ENCODE measurements at regions not wholly inside any gene's neighbourhood (a gene's known extent, or its start where the extent isn't known, plus 50 kb on each side); places are given as distances from the start of the nearest gene placed in this dataset.

DNA sequence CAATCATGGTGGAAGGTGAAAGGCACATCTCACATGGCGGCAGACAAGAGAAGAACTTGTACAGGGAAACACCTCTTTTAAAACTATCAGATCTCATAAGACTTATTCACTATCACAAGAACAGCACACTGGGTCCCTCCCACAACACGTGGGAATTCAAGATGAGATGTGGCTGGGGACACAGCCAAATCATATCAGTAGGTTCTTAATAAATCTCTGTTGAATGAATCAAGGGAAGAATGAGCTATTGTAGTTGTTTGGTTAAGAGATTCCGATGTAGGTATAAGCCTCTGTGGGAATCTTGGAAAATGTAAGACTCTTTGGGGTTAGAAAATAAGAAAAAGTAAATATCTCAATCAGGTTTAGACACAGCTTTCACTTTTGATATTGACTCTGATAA, 400.2 kb downstream of the KCNRG start:
- no peak for TF ChIP-seq GATA2 (IDR thresholded peaks at IDR 0.05; ENCODE audit: low read depth, low read length)
- TF ChIP-seq GATA3 (IDR thresholded peaks at IDR 0.05; ENCODE audit: low read depth, low read length), result no peak

All from SH-SY5Y (cell line).